ENCODE measurements at regions not wholly inside any gene's neighbourhood (a gene's known extent, or its start where the extent isn't known, plus 50 kb on each side); places are given as distances from the start of the nearest gene placed in this dataset.

DNA sequence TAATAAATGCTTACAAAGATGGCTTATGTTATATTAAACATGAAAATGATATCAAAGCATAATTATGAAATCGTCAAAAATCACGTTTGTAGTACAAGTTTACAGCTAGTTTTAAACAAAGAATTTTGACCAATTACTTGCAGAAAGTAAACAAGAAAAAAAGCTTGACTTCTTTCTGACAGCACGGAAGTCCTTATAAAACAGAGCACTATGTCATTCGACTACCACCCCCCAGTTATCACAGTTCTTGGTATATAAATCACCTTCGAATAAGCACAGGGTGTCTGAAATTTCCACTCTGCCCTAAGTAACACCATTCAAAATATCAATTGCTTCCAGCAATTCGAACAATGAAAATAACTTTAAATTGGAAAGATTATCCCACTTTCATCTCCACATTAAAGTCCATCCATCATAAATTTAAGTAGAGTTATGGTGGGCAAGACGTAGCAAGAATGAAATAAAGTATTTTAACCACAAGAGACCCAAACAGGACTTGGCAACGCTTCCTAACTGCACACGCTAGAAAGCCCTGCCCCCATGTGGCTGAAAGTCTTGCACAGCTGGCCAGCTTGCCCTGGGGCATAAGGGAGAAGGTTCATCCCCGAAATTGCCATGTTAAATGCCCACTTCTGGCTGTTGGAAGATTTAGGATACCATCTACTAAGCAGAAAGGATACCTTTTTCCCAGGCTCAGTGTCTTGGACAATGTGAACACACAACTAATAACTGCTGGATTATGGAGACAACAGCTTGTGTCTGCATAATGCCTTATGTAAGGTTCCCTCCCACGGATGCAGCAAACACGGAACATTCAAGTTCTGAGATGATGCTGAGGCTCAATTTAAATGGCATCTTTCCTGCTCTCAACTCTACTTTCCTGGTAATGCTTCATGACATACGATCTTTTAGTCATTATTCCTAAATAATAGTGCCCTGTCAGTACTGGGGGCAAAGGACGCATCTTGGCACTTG is 116.4 kb upstream of the TJP1 start:
- TF ChIP-seq EZH2 (IDR thresholded peaks at IDR 0.05; ENCODE audit: insufficient read depth, poor library complexity, severe bottlenecking): no peak
- TF ChIP-seq EZH2phosphoT487 (IDR thresholded peaks at IDR 0.05; ENCODE audit: insufficient read depth, low read depth): no peak
